GM18868 (cell line): ENCODE measurements at regions not wholly inside any gene's neighbourhood (a gene's known extent, or its start where the extent isn't known, plus 50 kb on each side); places are given as distances from the start of the nearest gene placed in this dataset.
A peak's percentile ranks its signal among the peaks of the same experiment; 100 is the strongest.

Experiments used
- ATAC-seq: cut with Tn5 transposase; IDR thresholded peaks from one replicate; pipeline ENCODE4 v1.9.1; 2021; ENCODE audit warnings: mild to moderate bottlenecking, moderate library complexity; ENCODE audit not compliant: unreplicated experiment

GRCh38 chr3:88209356-88209755, 59.6 kb downstream of the C3orf38 start:
- no peak for ATAC-seq

GRCh38 chr3:88211096-88211890, 61.5 kb downstream of the C3orf38 start:
- ATAC-seq, result no peak

GRCh38 chr3:88219138-88219792, 69.5 kb downstream of the C3orf38 start:
- peak; percentile 93 for ATAC-seq

GRCh38 chr3:88220126-88220525, 70.4 kb downstream of the C3orf38 start:
- ATAC-seq, result no peak

- no peak for ATAC-seq
These were observed 72.0 kb downstream of the C3orf38 start for GRCh38 chr3:88221726-88222125.

- no peak for ATAC-seq
These were observed 72.6 kb downstream of the C3orf38 start for GRCh38 chr3:88222343-88222742.

GRCh38 chr3:88225326-88226008, 75.7 kb downstream of the C3orf38 start:
- ATAC-seq, result no peak

- ATAC-seq, result no peak
These were observed 77.2 kb downstream of the C3orf38 start for GRCh38 chr3:88226910-88227309.

- no peak for ATAC-seq
These were observed 80.9 kb downstream of the C3orf38 start for GRCh38 chr3:88230638-88231037.

- no peak for ATAC-seq
These were observed 81.4 kb downstream of the C3orf38 start for GRCh38 chr3:88231207-88231606.

- ATAC-seq, result no peak
These were observed 81.9 kb downstream of the C3orf38 start for GRCh38 chr3:88231632-88232031.

GRCh38 chr3:88235102-88235501, 85.3 kb downstream of the C3orf38 start:
- no peak for ATAC-seq

GRCh38 chr3:88239870-88240269, 90.1 kb downstream of the C3orf38 start:
- no peak for ATAC-seq

- no peak for ATAC-seq
These were observed 98.9 kb downstream of the C3orf38 start for GRCh38 chr3:88248658-88249057.

- no peak for ATAC-seq
These were observed 109.3 kb downstream of the C3orf38 start for GRCh38 chr3:88259045-88259444.

GRCh38 chr3:88262527-88262926, 112.8 kb downstream of the C3orf38 start:
- no peak for ATAC-seq

GRCh38 chr3:88263417-88264100, 113.8 kb downstream of the C3orf38 start:
- no peak for ATAC-seq

GRCh38 chr3:88267441-88267840, 117.7 kb downstream of the C3orf38 start:
- no peak for ATAC-seq

- no peak for ATAC-seq
These were observed 118.1 kb downstream of the C3orf38 start for GRCh38 chr3:88267847-88268246.

- no peak for ATAC-seq
These were observed 130.6 kb downstream of the C3orf38 start for GRCh38 chr3:88280326-88280725.

- ATAC-seq, result no peak
These were observed 132.9 kb downstream of the C3orf38 start for GRCh38 chr3:88282528-88283241.
